ENCODE measurements at regions not wholly inside any gene's neighbourhood (a gene's known extent, or its start where the extent isn't known, plus 50 kb on each side); places are given as distances from the start of the nearest gene placed in this dataset.

DNA sequence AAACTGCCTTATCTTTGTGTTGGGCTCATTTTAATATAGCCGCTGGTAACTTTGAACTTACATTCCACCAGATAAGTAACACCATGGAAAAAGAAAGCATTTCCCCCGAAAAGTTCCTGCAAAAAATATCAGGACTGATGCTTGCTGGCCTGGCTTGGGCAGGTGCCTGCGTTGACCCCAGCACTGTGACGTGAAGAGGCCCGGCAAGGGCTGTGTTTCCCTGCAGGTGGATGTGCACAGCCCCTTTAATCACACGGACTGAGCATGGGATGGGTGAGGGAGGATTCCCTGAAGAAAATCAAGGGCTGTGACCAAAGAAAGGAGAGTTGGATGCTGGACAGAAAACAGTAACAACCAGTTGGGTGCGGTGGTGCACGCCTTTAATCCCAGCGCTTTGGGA, 138.2 kb downstream of the NSG2 start:
- DNase-seq (no peak), ATAC-seq (ENCODE audit: low read depth) (no peak)
- Mint-ChIP-seq H3K9me3 (no peaks in the 10 kb centered on the region), H3K4me1 (no peaks in the 10 kb centered on the region), H3K36me3 (no peaks in the 10 kb centered on the region), H3K4me3 (no peak overlapping the region), H3K27ac (no peak overlapping the region), H3K27me3 (peaks cover 2% of the 10 kb centered on the region)
- POLR2A ChIA-PET = no interaction called here

DNA sequence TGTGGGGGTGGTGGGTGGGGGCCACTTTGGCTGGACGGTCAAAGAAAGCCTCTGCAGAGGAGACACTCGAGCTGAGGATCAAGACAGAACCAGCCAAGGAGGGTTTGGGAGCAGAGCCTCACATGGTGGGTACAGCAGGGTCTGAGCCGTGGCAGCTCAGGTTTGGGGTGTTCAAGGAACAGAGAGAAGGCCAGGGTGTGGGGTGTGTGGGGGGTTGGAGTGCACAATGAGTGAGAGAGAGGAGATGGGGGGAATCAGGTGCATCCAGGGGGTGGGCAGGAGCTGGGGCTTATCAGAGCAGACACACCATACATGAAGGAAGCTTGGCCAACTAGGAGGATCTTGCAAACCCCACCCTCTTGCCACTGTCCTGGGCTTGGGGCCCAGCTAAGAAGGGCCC, 140.0 kb downstream of the NSG2 start:
- ATAC-seq (ENCODE audit: low read depth) (no peak), DNase-seq (no peak)
- no peaks in the 10 kb centered on the region for H3K4me1 Mint-ChIP-seq
- H3K27ac Mint-ChIP-seq = no peak overlapping the region
- peaks cover 2% of the 10 kb centered on the region for H3K27me3 Mint-ChIP-seq
- no peaks in the 10 kb centered on the region for H3K9me3 Mint-ChIP-seq
- H3K4me3 Mint-ChIP-seq = no peak overlapping the region
- no peaks in the 10 kb centered on the region for H3K36me3 Mint-ChIP-seq
- POLR2A ChIA-PET = no interaction called here

DNA sequence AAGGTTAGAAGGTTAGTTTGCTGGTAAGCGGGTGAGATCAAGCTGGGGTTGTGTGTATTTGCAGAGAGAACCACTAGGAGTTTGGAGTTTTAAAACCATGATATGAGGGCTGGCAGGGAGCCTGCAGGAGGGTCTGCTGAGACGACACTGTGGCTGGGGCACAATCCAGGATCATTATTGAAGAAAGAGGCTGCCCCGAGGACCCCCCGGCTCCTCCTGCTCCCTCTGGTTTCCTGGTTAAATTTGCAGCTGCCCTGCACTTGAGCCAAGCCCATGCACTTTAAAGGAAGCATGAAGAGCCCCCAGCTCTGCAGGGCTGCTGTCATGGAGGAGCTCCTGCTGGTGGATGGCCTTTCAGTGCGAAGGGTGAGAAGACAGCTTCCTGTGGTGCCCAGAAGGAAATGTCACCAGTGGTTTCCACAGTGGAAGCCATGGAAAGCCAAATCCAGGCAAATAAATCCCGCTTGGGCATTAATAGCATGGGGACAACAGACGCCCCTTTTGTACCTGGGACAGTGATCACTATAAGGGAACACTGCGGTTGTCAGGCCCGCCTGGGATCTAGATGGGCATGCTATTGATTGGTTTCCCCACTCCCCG, 140.7 kb downstream of the NSG2 start:
- H3K27ac Mint-ChIP-seq = no peak overlapping the region
- H3K9me3 Mint-ChIP-seq = no peaks in the 10 kb centered on the region
- H3K4me1 Mint-ChIP-seq = no peaks in the 10 kb centered on the region
- H3K36me3 Mint-ChIP-seq = no peaks in the 10 kb centered on the region
- POLR2A ChIA-PET = no interaction called here
- H3K27me3 Mint-ChIP-seq = peaks cover 2% of the 10 kb centered on the region
- ATAC-seq (ENCODE audit: low read depth) (no peak), DNase-seq (no peak)
- no peak overlapping the region for H3K4me3 Mint-ChIP-seq

DNA sequence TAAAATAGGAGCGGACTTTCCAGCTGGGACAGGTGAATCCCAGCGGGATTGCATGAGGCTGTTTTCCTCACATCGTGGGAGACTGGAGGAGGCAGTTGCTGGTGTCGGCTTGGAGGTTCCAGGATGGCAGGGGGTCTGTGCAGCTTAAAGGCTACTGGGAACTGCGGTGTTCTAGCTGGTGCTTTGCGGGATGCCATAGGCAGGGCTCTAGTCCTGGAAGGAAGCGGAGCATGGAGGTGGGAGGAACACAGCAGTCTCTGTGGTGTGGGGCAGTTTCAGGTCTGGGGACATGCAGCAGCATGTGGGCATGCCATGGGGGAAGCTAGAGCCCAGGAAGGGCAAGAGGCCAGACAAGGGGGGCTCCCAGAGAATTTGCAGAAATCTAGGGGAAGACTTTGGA, 141.5 kb downstream of the NSG2 start:
- Mint-ChIP-seq H3K36me3 (no peaks in the 10 kb centered on the region), H3K9me3 (no peaks in the 10 kb centered on the region), H3K27ac (no peak overlapping the region), H3K4me1 (no peaks in the 10 kb centered on the region), H3K4me3 (no peak overlapping the region), H3K27me3 (peaks cover 2% of the 10 kb centered on the region)
- POLR2A ChIA-PET = no interaction called here
- no peak for DNase-seq
- ATAC-seq (ENCODE audit: low read depth) = no peak

DNA sequence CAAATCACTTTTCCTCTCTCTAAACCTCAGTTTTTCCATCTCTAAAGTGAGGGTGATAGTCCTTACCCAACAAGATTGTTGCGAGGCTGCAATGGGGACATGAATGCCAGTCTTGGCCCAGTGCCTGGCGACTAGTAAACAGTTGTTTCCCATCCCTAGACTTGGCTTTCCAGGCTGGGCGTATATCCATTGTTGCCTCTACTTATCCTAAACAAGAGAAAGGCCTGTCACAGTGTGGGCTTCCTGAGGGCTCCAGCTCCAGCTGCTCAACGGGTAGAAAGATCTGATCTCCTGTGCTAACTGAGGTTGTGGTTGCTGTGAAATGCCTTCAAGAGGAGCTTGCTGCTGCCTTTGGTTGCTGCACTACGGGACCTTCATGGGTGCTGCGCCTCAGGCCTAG, 142.0 kb downstream of the NSG2 start:
- H3K27ac Mint-ChIP-seq = no peak overlapping the region
- no peak for DNase-seq
- POLR2A ChIA-PET = no interaction called here
- peaks cover 2% of the 10 kb centered on the region for H3K27me3 Mint-ChIP-seq
- no peaks in the 10 kb centered on the region for H3K9me3 Mint-ChIP-seq
- ATAC-seq (ENCODE audit: low read depth) = no peak
- H3K4me3 Mint-ChIP-seq = no peak overlapping the region
- H3K4me1 Mint-ChIP-seq = no peaks in the 10 kb centered on the region
- H3K36me3 Mint-ChIP-seq = no peaks in the 10 kb centered on the region

DNA sequence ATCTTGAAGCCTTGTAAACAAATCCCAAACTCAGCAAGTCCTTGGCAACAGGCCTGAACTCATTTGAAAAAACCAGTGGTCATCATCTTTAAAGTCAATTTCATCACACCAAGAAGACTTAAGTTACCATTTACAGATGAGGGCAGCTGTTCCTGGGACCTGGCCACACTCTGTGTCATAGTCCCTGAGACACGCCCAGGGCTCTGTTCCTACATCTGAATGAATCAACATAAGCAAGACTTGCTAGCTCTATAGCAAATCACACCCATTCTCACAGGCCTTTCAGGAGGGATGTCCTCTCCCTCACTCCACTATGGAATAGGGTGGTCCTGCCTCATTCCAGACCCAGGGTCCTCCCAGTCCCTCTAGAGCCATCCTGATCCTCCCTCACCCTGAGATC, 142.8 kb downstream of the NSG2 start:
- H3K4me3 Mint-ChIP-seq = no peak overlapping the region
- no peak overlapping the region for H3K27ac Mint-ChIP-seq
- no peaks in the 10 kb centered on the region for H3K4me1 Mint-ChIP-seq
- ATAC-seq (ENCODE audit: low read depth) (no peak), DNase-seq (no peak)
- peaks cover 2% of the 10 kb centered on the region for H3K27me3 Mint-ChIP-seq
- no peaks in the 10 kb centered on the region for H3K9me3 Mint-ChIP-seq
- no peaks in the 10 kb centered on the region for H3K36me3 Mint-ChIP-seq
- POLR2A ChIA-PET = no interaction called here

DNA sequence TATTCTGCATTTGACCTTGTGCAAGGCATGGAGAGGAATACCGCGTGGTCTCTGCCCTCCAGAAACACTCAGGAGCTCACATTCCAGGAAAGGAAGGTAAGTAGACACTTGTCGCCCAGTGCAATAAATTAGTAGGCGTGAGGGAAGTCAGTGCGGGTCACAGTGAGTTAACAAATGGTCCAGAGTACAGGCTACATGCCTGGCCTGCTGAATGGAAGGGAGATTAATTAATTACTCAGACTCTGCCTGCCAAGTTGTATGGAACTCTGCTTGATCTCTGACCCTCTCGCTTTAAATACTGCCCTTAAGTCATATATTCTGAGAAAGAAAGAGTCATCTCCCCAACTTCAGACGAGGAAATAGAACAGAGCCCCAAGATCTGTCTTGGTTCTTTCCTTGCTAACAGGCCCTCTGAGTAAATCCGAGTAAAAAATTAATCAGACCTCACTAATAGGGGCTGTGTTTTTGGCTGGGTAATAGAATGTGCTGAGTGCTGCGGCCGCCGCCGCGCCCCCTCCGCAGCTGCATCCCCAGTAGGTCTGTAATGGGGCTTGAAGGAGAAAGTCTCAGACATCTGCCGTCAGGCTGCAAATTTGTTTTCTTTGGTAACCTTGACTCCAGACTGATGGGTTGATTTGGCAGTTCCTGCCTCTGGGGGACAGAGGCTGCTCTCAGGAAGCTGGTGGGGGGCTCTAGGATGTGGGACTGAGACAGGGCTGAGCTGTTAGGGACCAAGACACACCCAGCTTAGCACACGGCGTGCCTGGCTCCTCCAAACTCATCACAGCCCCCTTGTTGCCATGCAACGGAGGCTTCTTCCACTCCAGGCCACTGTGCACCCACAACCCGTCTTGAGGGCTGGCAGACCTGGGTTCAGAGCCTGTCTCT, 144.4 kb downstream of the NSG2 start:
- no peak for ATAC-seq (ENCODE audit: low read depth)
- POLR2A ChIA-PET = no interaction called here
- no peaks in the 10 kb centered on the region for H3K36me3 Mint-ChIP-seq
- H3K27ac Mint-ChIP-seq = no peak overlapping the region
- DNase-seq = no peak
- no peaks in the 10 kb centered on the region for H3K4me1 Mint-ChIP-seq
- H3K4me3 Mint-ChIP-seq = no peak overlapping the region
- no peaks in the 10 kb centered on the region for H3K9me3 Mint-ChIP-seq
- H3K27me3 Mint-ChIP-seq = no peaks in the 10 kb centered on the region

DNA sequence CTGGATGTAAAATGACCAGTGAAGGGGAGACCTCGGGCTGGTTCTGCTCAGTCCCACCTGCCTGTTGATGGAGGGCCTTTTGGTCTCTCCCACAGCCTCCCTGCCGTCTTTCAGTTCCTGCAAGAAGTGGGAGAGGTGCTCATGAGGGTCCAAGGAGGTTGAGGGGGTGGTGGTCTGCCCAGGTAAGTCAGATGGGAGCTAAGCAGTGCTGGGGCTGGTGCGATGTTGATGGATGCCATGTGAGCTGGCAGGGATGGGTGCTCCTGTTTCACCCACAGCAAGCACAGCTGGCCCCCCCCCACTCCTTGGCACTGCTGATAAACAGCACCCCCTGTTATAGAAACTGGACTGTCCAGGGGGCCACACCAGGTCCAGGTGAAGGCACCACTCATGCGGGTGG, 145.6 kb downstream of the NSG2 start:
- no peak for DNase-seq
- H3K27me3 Mint-ChIP-seq = no peaks in the 10 kb centered on the region

DNA sequence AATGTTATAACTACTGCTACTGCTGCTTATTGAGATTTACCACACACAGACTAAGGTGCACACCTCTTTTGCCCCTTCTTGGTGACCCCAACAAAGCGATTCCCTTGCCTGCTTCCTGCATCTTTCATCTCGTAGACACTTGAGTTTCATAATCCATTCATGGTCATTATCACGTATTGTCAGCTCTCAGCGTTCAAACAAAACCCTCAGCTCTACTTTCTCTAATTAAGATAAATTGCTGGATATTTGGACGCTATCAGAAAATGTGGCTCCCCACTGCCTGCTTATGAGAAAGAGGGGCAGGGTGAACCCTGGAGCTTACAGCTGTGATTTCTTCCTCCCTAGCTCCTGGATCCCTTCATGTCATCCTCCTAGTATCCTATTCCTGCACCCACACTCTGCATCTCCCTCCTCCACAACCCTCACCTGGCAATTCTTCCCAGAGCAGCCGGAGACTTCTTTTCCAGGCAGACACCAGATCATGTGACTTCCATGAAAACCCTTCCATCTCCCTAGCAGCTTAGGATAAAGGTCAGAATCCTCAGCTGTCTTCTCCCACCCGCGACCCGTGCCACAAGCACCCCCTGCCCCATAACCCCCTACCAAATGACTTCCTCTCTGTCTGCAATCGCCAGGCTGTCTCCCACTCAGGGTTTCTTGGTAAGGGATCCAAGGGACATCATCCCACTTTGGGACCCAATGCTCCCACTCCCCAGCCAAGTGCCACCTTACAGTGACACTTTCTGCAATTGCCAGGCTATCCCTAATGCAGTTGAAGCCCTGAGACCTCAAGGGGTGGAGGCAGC, 146.5 kb downstream of the NSG2 start:
- Mint-ChIP-seq H3K27me3 (no peaks in the 10 kb centered on the region), H3K9me3 (no peaks in the 10 kb centered on the region), H3K36me3 (no peaks in the 10 kb centered on the region), H3K4me3 (no peak overlapping the region), H3K4me1 (no peaks in the 10 kb centered on the region), H3K27ac (no peak overlapping the region)
- ATAC-seq (ENCODE audit: low read depth) (no peak), DNase-seq (no peak)
- POLR2A ChIA-PET = no interaction called here

More for the DNA sequence above, 145.6 kb downstream of the NSG2 start:
- Mint-ChIP-seq H3K4me3 (no peak overlapping the region), H3K36me3 (no peaks in the 10 kb centered on the region), H3K4me1 (no peaks in the 10 kb centered on the region), H3K9me3 (no peaks in the 10 kb centered on the region), H3K27ac (no peak overlapping the region)
- POLR2A ChIA-PET = no interaction called here
- ATAC-seq (ENCODE audit: low read depth) = no peak

DNA sequence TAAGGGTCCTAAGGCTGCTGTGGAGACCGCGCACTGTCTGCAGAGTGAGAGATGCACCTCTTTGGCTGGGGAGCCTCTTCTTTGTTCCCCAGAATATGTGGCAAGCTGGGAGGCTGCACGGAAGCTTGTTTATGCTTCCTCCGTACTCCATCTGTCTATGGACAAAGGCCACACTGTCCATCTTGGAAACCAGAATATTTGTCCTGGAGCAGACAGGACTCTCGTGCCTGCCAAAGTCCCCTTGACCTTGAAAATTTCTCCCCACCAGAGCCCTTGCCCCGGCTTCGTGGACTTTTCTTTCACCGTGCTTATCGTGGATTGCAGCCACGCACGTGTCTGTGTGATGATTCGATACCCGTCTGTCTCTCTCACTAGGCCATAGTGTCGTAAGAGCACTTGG, 147.4 kb downstream of the NSG2 start:
- POLR2A ChIA-PET = no interaction called here
- Mint-ChIP-seq H3K36me3 (no peaks in the 10 kb centered on the region), H3K4me1 (no peaks in the 10 kb centered on the region), H3K4me3 (no peak overlapping the region), H3K27me3 (no peaks in the 10 kb centered on the region), H3K9me3 (no peaks in the 10 kb centered on the region), H3K27ac (no peak overlapping the region)
- DNase-seq (no peak), ATAC-seq (ENCODE audit: low read depth) (no peak)

DNA sequence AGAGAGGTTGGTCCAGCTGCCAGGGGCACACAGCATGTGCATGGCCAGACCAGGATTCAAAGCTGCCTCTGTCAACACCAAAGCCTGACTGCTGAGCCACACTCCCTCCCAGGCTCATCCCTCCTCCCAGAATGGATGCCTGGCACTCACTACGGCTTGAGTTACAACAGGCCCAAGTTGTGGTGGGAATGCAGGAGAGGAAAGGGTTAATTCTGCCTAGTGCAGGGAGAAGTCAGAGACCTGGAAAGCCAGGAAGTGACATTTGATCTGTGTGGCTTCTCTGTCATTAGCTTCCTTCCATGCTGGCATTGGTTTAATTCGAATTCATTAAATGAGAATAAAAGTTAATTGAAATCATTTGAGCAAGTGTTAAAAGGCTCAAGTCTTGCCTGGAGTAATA, 150.0 kb downstream of the NSG2 start:
- H3K36me3 Mint-ChIP-seq = no peaks in the 10 kb centered on the region
- POLR2A ChIA-PET = no interaction called here
- no peaks in the 10 kb centered on the region for H3K4me1 Mint-ChIP-seq
- H3K27ac Mint-ChIP-seq = no peak overlapping the region
- H3K4me3 Mint-ChIP-seq = no peak overlapping the region
- no peaks in the 10 kb centered on the region for H3K27me3 Mint-ChIP-seq
- H3K9me3 Mint-ChIP-seq = no peaks in the 10 kb centered on the region
- DNase-seq = no peak
- ATAC-seq (ENCODE audit: low read depth) = no peak

DNA sequence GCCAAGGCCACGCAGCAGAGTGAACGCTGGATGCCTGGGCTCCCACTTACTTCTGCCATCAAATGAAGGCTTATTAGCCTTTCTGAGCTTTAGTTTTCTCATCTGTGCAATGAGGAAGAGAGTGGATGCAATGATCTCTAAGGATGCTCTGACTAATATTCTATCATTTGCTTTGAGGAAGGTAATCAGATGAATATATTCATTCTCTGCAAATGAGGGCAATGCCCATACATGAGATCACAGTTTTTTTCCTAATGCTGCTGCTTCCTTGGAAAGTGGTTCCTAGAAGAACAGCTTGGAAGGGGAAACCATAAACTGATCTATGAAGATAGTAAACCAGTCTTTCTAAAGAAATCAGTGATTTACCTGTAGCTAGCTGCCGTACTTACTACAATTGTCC, 152.4 kb downstream of the NSG2 start:
- Mint-ChIP-seq H3K4me3 (no peak overlapping the region), H3K36me3 (no peaks in the 10 kb centered on the region), H3K27me3 (no peaks in the 10 kb centered on the region), H3K9me3 (no peaks in the 10 kb centered on the region), H3K27ac (no peak overlapping the region), H3K4me1 (no peaks in the 10 kb centered on the region)
- ATAC-seq (ENCODE audit: low read depth) = no peak
- POLR2A ChIA-PET = no interaction called here
- DNase-seq = no peak

DNA sequence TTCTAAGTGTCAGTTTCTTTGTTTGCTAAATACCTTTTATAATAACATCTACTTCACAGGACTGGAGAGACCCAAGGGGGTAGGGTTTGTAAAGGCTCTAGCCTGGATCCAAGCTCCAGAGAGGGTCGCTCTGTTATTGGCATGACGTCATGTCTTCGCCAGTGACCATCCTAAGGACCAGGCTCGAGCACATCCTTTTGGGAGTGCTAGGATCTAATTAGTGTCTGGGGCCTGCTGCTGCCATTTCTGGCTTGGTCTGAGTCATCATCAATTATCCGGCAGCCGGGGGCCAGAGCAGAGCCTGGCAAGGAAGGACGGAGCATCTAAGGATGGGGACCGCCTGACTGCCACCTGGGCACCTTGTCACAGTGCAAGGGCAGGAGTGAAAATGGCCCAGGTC, 153.0 kb downstream of the NSG2 start:
- no peaks in the 10 kb centered on the region for H3K4me1 Mint-ChIP-seq
- no peaks in the 10 kb centered on the region for H3K36me3 Mint-ChIP-seq

DNA sequence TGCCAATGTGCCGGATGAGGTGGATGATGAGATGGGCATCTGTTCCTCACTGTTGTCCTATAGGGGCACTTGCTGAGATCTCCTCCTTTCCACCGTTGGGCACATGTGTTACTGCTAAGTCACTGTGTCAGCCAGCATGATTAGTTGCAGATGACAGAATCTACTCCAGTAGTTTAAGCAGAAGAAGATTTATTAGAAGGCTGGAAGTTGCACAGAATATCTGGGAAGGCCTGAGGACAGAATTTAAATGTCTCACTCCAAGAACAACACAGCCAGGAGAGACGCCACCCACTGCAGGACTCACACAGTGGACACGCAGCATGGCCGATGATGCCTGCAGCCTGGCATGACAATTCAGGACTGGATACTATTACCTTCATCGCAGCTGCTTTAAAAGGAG, 157.5 kb downstream of the NSG2 start:
- Mint-ChIP-seq H3K4me1 (no peaks in the 10 kb centered on the region), H3K27me3 (no peaks in the 10 kb centered on the region), H3K27ac (no peak overlapping the region), H3K36me3 (no peaks in the 10 kb centered on the region), H3K9me3 (no peaks in the 10 kb centered on the region), H3K4me3 (no peak overlapping the region)
- no peak for DNase-seq
- no peak for ATAC-seq (ENCODE audit: low read depth)
- POLR2A ChIA-PET = no interaction called here

More for the DNA sequence above, 153.0 kb downstream of the NSG2 start:
- no peak overlapping the region for H3K4me3 Mint-ChIP-seq
- POLR2A ChIA-PET = no interaction called here
- no peaks in the 10 kb centered on the region for H3K27me3 Mint-ChIP-seq
- DNase-seq = no peak
- no peak for ATAC-seq (ENCODE audit: low read depth)
- H3K27ac Mint-ChIP-seq = no peak overlapping the region
- no peaks in the 10 kb centered on the region for H3K9me3 Mint-ChIP-seq

Data from activated naive CD8-positive, alpha-beta T cell treated with anti-CD3 and anti-CD28 coated beads, Interleukin-2, amount 10 ng/mL, durations not matched to agents 7 days and 5 days (primary cell).